HEK293 (cell line): ENCODE measurements at regions not wholly inside any gene's neighbourhood (a gene's known extent, or its start where the extent isn't known, plus 50 kb on each side); places are given as distances from the start of the nearest gene placed in this dataset.

Experiments
- CTCF ChIA-PET: fragments of 350-600 bp; formaldehyde crosslinking; extraction: SDS; loops from one replicate; lab custom pipeline; 2021; ENCODE audit warnings: antibody characterized with exemption; lab: Yijun Ruan, JAX
- POLR2A ChIA-PET: fragments of 300-600 bp; formaldehyde crosslinking; extraction: SDS; loops from one replicate; lab custom pipeline; 2020; ENCODE audit warnings: antibody characterized with exemption, inconsistent platforms; lab: Yijun Ruan, JAX
- H3K27ac ChIP-seq: fragments of 200-500 bp; sonication (Bioruptor generic); 2 replicates; pipeline ENCODE4 v1.5.1; 2014; ENCODE audit warnings: low read depth, low read length, control low read depth, inconsistent platforms; ENCODE audit errors: extremely low read depth
- H3K36me3 ChIP-seq, 2 experiments: fragments of 200-500 bp in 1 of 2; sonication (Bioruptor generic) in 1 of 2; 1 replicate in 1 of 2; 2 replicates in 1 of 2; pipeline ENCODE4 v1.5.1; 2014 to 2017; ENCODE audit warnings: inconsistent platforms in 2 of 2, low read length in 2 of 2; ENCODE audit not compliant: control insufficient read depth in 2 of 2, insufficient read depth in 1 of 2
- H3K4me1 ChIP-seq: fragments of 200-500 bp; sonication (Bioruptor generic); 2 replicates; pipeline ENCODE4 v1.5.1; 2014; ENCODE audit warnings: mild to moderate bottlenecking, low read length, inconsistent platforms; ENCODE audit not compliant: control insufficient read depth, insufficient read depth
- H3K4me3 ChIP-seq: 2 replicates; pipeline ENCODE4 v1.5.1; 2011; ENCODE audit warnings: low read depth, mild to moderate bottlenecking, control low read depth, low read length, moderate library complexity
- H3K9me3 ChIP-seq: fragments of 200-500 bp; sonication (Bioruptor generic); 2 replicates; pipeline ENCODE4 v1.5.1; 2014; ENCODE audit warnings: low read depth, low read length, inconsistent platforms; ENCODE audit not compliant: control insufficient read depth, insufficient read depth
- BCL11A ChIP-seq: fragments of 450-650 bp; formaldehyde crosslinking; IDR thresholded peaks from 2 replicates; pipeline ENCODE4 v1.5.1; 2016; ENCODE audit warnings: low read depth, missing biosample characterization, missing genetic modification characterization
- FEZF1 ChIP-seq: fragments of 450-650 bp; formaldehyde crosslinking; IDR thresholded peaks from 2 replicates; pipeline ENCODE4 v1.5.1; 2016; ENCODE audit warnings: missing biosample characterization, missing genetic modification characterization
- KLF7 ChIP-seq: fragments of 450-650 bp; formaldehyde crosslinking; IDR thresholded peaks from 2 replicates; pipeline ENCODE4 v1.5.1; 2016; ENCODE audit warnings: missing biosample characterization, missing genetic modification characterization, borderline replicate concordance
- MZF1 ChIP-seq: fragments of 450-650 bp; formaldehyde crosslinking; IDR thresholded peaks from 2 replicates; pipeline ENCODE4 v1.5.1; 2017; ENCODE audit warnings: missing biosample characterization, missing genetic modification characterization, borderline replicate concordance
- OSR2 ChIP-seq: fragments of 450-650 bp; formaldehyde crosslinking; IDR thresholded peaks from 2 replicates; pipeline ENCODE4 v1.5.1; 2016; ENCODE audit warnings: missing biosample characterization, missing genetic modification characterization
- OVOL3 ChIP-seq: fragments of 450-650 bp; formaldehyde crosslinking; IDR thresholded peaks from 2 replicates; pipeline ENCODE4 v1.5.1; 2016; ENCODE audit warnings: missing biosample characterization, missing genetic modification characterization
- SETDB1 ChIP-seq: IDR thresholded peaks from one replicate; pipeline ENCODE4 v1.6.1; 2017; ENCODE audit warnings: mild to moderate bottlenecking, low read length, moderate library complexity, mixed read lengths; ENCODE audit not compliant: insufficient read length
- ZBTB17 ChIP-seq: fragments of 450-650 bp; formaldehyde crosslinking; IDR thresholded peaks from 2 replicates; pipeline ENCODE4 v1.5.1; 2016; ENCODE audit warnings: missing biosample characterization, missing genetic modification characterization
- ZBTB20 ChIP-seq: fragments of 450-650 bp; formaldehyde crosslinking; IDR thresholded peaks from 2 replicates; pipeline ENCODE4 v1.5.1; 2016; ENCODE audit warnings: missing biosample characterization, missing genetic modification characterization
- ZFHX2 ChIP-seq: fragments of 450-650 bp; formaldehyde crosslinking; conservative IDR thresholded peaks from 2 replicates; pipeline ENCODE4 v1.5.1; 2016; ENCODE audit warnings: missing biosample characterization, missing genetic modification characterization
- ZFP37 ChIP-seq: fragments of 450-650 bp; formaldehyde crosslinking; IDR thresholded peaks from 2 replicates; pipeline ENCODE4 v1.5.1; 2016; ENCODE audit warnings: missing biosample characterization, missing genetic modification characterization
- ZNF140 ChIP-seq: fragments of 450-650 bp; formaldehyde crosslinking; IDR thresholded peaks from 2 replicates; pipeline ENCODE4 v1.5.1; 2016; ENCODE audit warnings: missing biosample characterization, missing genetic modification characterization
- ZNF184 ChIP-seq: fragments of 450-650 bp; IDR thresholded peaks from 2 replicates; pipeline ENCODE4 v1.5.1; 2018; ENCODE audit warnings: missing biosample characterization, mild to moderate bottlenecking, missing genetic modification characterization
- ZNF214 ChIP-seq: fragments of 450-650 bp; formaldehyde crosslinking; IDR thresholded peaks from 2 replicates; pipeline ENCODE4 v1.5.1; 2017; ENCODE audit warnings: missing biosample characterization, mild to moderate bottlenecking, missing genetic modification characterization, borderline replicate concordance
- ZNF248 ChIP-seq: fragments of 450-650 bp; formaldehyde crosslinking; IDR thresholded peaks from 2 replicates; pipeline ENCODE4 v1.5.1; 2017; ENCODE audit warnings: missing biosample characterization, missing genetic modification characterization
- ZNF394 ChIP-seq: fragments of 450-650 bp; formaldehyde crosslinking; IDR thresholded peaks from 2 replicates; pipeline ENCODE4 v1.5.1; 2016; ENCODE audit warnings: missing biosample characterization, missing genetic modification characterization, mild to moderate bottlenecking, moderate library complexity, borderline replicate concordance
- ZNF433 ChIP-seq: fragments of 450-650 bp; formaldehyde crosslinking; IDR thresholded peaks from 2 replicates; pipeline ENCODE4 v1.5.1; 2016; ENCODE audit warnings: missing biosample characterization, missing genetic modification characterization, low read depth
- ZNF510 ChIP-seq: fragments of 450-650 bp; formaldehyde crosslinking; IDR thresholded peaks from 2 replicates; pipeline ENCODE4 v1.5.1; 2018; ENCODE audit warnings: mild to moderate bottlenecking, missing genetic modification characterization, missing biosample characterization; ENCODE audit not compliant: insufficient replicate concordance
- ZNF518A ChIP-seq: fragments of 450-650 bp; formaldehyde crosslinking; conservative IDR thresholded peaks from 2 replicates; pipeline ENCODE4 v1.5.1; 2016; ENCODE audit warnings: low read depth, missing biosample characterization, missing genetic modification characterization
- ZNF610 ChIP-seq: fragments of 450-650 bp; formaldehyde crosslinking; IDR thresholded peaks from 2 replicates; pipeline ENCODE4 v1.5.1; 2016; ENCODE audit warnings: missing biosample characterization, missing genetic modification characterization, borderline replicate concordance
- ZNF658 ChIP-seq: fragments of 450-650 bp; formaldehyde crosslinking; IDR thresholded peaks from 2 replicates; pipeline ENCODE4; 2016; ENCODE audit warnings: missing biosample characterization, missing genetic modification characterization
- ZNF707 ChIP-seq: fragments of 450-650 bp; formaldehyde crosslinking; IDR thresholded peaks from 2 replicates; pipeline ENCODE4 v1.5.1; 2016; ENCODE audit warnings: missing biosample characterization, missing genetic modification characterization
- ZNF791 ChIP-seq: fragments of 450-650 bp; formaldehyde crosslinking; IDR thresholded peaks from 2 replicates; pipeline ENCODE4 v1.5.1; 2016; ENCODE audit warnings: missing biosample characterization, missing genetic modification characterization
- ZNF830 ChIP-seq: fragments of 450-650 bp; IDR thresholded peaks from 2 replicates; pipeline ENCODE4 v1.5.0; 2018; ENCODE audit warnings: missing biosample characterization, missing genetic modification characterization, low read depth, mild to moderate bottlenecking, moderate library complexity
- ZSCAN23 ChIP-seq: fragments of 450-650 bp; formaldehyde crosslinking; IDR thresholded peaks from 2 replicates; pipeline ENCODE4 v1.5.1; 2016; ENCODE audit warnings: missing biosample characterization, missing genetic modification characterization
- TF ChIP-seq, protein P1 (sequence below): fragments of 450-650 bp; formaldehyde crosslinking; IDR thresholded peaks from 2 replicates; pipeline ENCODE4 v1.5.1; 2017; ENCODE audit warnings: missing biosample characterization, mild to moderate bottlenecking, missing genetic modification characterization, moderate library complexity

- CTCF ChIA-PET = interaction anchor here (1.0 to 3.5 kb wide), 3 partner anchors 8 to 111 kb away, joined by 3 to 21 read pairs (median 5); no protein-coding TSS in a partner anchor
- Histone ChIP-seq H3K4me1 (peaks cover 3% of the 10 kb centered on the region; the same call in 1 of the 2 replicates), H3K27ac (no peak overlapping the region), H3K4me3 (no peak overlapping the region), H3K36me3 (no peaks in the 10 kb centered on the region), H3K9me3 (no peaks in the 10 kb centered on the region)
- TF ChIP-seq ZFP37 = no peak
- TF ChIP-seq ZSCAN23 = no peak
- TF ChIP-seq ZFHX2 (tag by site-specific recombination) = no peak
- no peak for TF ChIP-seq ZNF214 (tag by site-specific recombination)
- no peak for TF ChIP-seq OSR2 (tag by site-specific recombination)
- no peak for TF ChIP-seq OVOL3
- no peak for TF ChIP-seq ZNF510
- no peak for TF ChIP-seq ZNF433 (tag by site-specific recombination)
- no peak for TF ChIP-seq BCL11A (tag by site-specific recombination)
- POLR2A ChIA-PET = interaction anchor here (0.6 kb wide), 1 partner anchor 127 kb away, joined by 3 read pairs; no protein-coding TSS in a partner anchor
Observed at GRCh38 chr6:8242885-8243284, 140.5 kb upstream of the EEF1E1 start.

DNA sequence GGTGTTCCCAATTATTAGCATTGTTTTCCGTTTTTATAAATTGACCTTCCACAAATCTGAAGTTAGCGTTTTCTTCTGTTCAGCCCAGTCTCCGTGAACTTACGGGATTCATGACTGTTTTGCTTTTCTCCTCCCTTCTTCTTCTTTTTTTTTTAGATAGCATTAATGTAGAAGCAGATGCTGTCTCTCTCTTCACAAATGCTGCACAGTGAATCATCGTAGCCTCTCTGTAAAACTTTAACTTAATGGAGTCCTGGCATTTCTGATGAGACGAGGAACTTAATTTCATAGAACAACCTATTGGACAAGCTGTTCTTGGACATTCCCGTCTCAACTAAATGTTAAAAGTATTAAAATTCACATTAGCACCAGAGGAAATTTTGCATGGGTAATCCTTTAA is 138.0 kb upstream of the EEF1E1 start:
- Histone ChIP-seq H3K36me3 (no peaks in the 10 kb centered on the region), H3K4me3 (no peak overlapping the region), H3K4me1 (peaks cover 3% of the 10 kb centered on the region; the same call in 1 of the 2 replicates), H3K27ac (no peak overlapping the region), H3K9me3 (no peaks in the 10 kb centered on the region)
- ChIA-PET CTCF (interaction anchor here (1.1 to 3.3 kb wide), 2 partner anchors 13 to 22 kb away, joined by 4 to 17 read pairs; no protein-coding TSS in a partner anchor), POLR2A (no interaction called here)
- TF ChIP-seq MZF1 (tag by site-specific recombination) (no peak), ZNF248 (tag by site-specific recombination) (no peak), ZNF658 (no peak), KLF7 (tag by site-specific recombination) (no peak), ZNF184 (no peak), ZBTB20 (tag by site-specific recombination) (no peak), ZNF610 (tag by site-specific recombination) (no peak), ZNF214 (tag by site-specific recombination) (no peak), SETDB1 (no peak), ZNF140 (tag by site-specific recombination) (no peak)
- TF ChIP-seq, protein P1, sequence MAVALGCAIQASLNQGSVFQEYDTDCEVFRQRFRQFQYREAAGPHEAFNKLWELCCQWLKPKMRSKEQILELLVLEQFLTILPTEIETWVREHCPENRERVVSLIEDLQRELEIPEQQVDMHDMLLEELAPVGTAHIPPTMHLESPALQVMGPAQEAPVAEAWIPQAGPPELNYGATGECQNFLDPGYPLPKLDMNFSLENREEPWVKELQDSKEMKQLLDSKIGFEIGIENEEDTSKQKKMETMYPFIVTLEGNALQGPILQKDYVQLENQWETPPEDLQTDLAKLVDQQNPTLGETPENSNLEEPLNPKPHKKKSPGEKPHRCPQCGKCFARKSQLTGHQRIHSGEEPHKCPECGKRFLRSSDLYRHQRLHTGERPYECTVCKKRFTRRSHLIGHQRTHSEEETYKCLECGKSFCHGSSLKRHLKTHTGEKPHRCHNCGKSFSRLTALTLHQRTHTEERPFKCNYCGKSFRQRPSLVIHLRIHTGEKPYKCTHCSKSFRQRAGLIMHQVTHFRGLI = no peak

DNA sequence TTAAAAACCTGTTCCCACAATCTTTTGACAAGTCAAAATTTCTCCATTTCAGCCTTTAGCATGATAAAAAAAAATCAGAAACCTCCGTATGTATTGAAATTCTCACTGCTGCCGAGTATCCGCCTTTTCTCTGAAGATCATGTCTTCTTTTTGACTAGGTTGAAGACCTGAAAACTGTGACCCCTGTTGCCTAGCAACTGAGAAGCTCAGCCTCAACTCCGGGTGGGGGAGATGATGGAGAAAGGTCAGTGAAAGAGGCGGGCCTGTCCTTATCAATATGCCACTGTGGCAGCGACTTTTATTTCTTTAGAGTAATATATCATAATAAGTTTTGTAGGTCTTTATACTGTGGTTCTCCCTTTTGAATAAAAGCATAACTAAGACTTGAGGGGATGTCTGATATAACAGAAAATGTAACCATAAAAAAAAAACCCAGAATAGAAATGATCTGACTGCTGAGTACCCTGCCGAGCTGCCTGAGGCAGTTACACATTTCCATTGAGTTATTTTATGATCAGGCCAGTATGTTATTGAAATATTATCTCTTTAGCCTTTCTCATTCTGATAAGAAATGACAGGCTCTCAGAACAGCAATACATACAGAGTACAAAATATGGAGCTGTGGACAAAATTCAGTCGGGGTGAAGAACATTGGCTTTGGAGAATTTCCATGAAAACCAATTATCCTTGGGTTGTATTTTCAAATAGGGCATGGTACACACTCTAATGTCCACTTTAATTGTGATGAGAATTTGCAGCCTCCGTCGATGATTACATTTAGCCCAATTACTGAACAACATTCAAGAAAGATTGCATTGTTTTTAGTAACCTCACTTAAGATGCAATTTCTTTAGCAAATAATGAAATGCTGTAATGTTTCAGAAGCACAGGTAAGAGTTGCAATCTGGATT is 136.7 kb upstream of the EEF1E1 start:
- peaks cover 3% of the 10 kb centered on the region; the same call in 1 of the 2 replicates for H3K4me1 ChIP-seq
- H3K27ac ChIP-seq = no peak overlapping the region
- ChIA-PET CTCF (interaction anchor here (0.6 to 3.3 kb wide), 3 partner anchors 16 to 175 kb away, joined by 3 to 17 read pairs (median 3); partner anchors contain the start of gene BLOC1S5), POLR2A (interaction anchor here (0.6 kb wide), 1 partner anchor 1071 kb away, joined by 9 read pairs; no protein-coding TSS in a partner anchor)
- H3K9me3 ChIP-seq = no peaks in the 10 kb centered on the region
- H3K36me3 ChIP-seq = no peaks in the 10 kb centered on the region
- no peak overlapping the region for H3K4me3 ChIP-seq
- TF ChIP-seq ZNF394 (no peak), ZBTB17 (tag by site-specific recombination) (no peak), ZNF518A (no peak), ZNF830 (no peak), ZNF707 (no peak), ZNF791 (tag by site-specific recombination) (no peak), FEZF1 (tag by site-specific recombination) (no peak)
